ENCODE measurements at regions not wholly inside any gene's neighbourhood (a gene's known extent, or its start where the extent isn't known, plus 50 kb on each side); places are given as distances from the start of the nearest gene placed in this dataset.
A peak's percentile ranks its signal among the peaks of the same experiment; 100 is the strongest.

GRCh38 chr12:131220331-131220685, 266.6 kb downstream of the ADGRD1 start:
- H3K36me3 Mint-ChIP-seq = no peaks in the 10 kb centered on the region
- DNase-seq = no peak
- POLR2A ChIA-PET = no interaction called here

GRCh38 chr12:131221061-131221956, 267.6 kb downstream of the ADGRD1 start:
- Histone ChIP-seq H3K27me3 (ENCODE audit: control insufficient read depth in 2 of 2, insufficient read depth in 2 of 2, low read length in 2 of 2) (no peaks in the 10 kb centered on the region), H3K27ac (ENCODE audit: low read depth, low read length) (no peak overlapping the region), H3K4me1 (ENCODE audit: control insufficient read depth in 2 of 2, insufficient read depth in 2 of 2, low read length in 2 of 2) (no peaks in the 10 kb centered on the region), H3K36me3 (ENCODE audit: control insufficient read depth in 2 of 3, insufficient read depth in 3 of 3, low read length in 3 of 3) (no peaks in the 10 kb centered on the region), H3K4me3 (ENCODE audit: low read length) (no peak overlapping the region), H3K9me3 (ENCODE audit: control insufficient read depth in 2 of 3, low read length in 3 of 3) (no peaks in the 10 kb centered on the region)
- ChIA-PET POLR2A (no interaction called here), CTCF (no interaction called here)
- Mint-ChIP-seq H3K27me3 (peaks cover 4 to 33% (median 10%) of the 10 kb centered on the region in 5 donors), H3K4me1 (peaks cover 7 to 16% (median 9%) of the 10 kb centered on the region in 7 donors), H3K4me3 (peak overlapping the region in 2 of 10 donors; percentile 57 to 65), H3K9me3 (no peaks in the 10 kb centered on the region), H3K27ac (no peak overlapping the region), H3K36me3 (no peaks in the 10 kb centered on the region)
- intact Hi-C loops (cut with micrococcal nuclease) = no loop called here
- ATAC-seq = peak; percentile 17
- DNase-seq = no peak

More at GRCh38 chr12:131220331-131220685, 266.6 kb downstream of the ADGRD1 start:
- H3K27ac Mint-ChIP-seq = no peak overlapping the region
- no peak overlapping the region for H3K4me3 Mint-ChIP-seq
- ATAC-seq = no peak
- H3K27me3 Mint-ChIP-seq = peaks cover 4 to 33% (median 10%) of the 10 kb centered on the region in 5 donors
- Histone ChIP-seq H3K27ac (ENCODE audit: low read depth, low read length) (no peak overlapping the region), H3K36me3 (ENCODE audit: control insufficient read depth in 2 of 3, insufficient read depth in 3 of 3, low read length in 3 of 3) (no peaks in the 10 kb centered on the region), H3K27me3 (ENCODE audit: control insufficient read depth in 2 of 2, insufficient read depth in 2 of 2, low read length in 2 of 2) (no peaks in the 10 kb centered on the region), H3K4me3 (ENCODE audit: low read length) (no peak overlapping the region), H3K4me1 (ENCODE audit: control insufficient read depth in 2 of 2, insufficient read depth in 2 of 2, low read length in 2 of 2) (no peaks in the 10 kb centered on the region), H3K9me3 (ENCODE audit: control insufficient read depth in 2 of 3, low read length in 3 of 3) (no peaks in the 10 kb centered on the region)
- no peaks in the 10 kb centered on the region for H3K9me3 Mint-ChIP-seq
- H3K4me1 Mint-ChIP-seq = peaks cover 7 to 16% (median 9%) of the 10 kb centered on the region in 7 donors
- CTCF ChIA-PET = interaction anchor here (1.0 kb wide), 1 partner anchor 8 kb away, joined by 4 read pairs; no protein-coding TSS in a partner anchor
- intact Hi-C loops (cut with micrococcal nuclease) = no loop called here

DNA sequence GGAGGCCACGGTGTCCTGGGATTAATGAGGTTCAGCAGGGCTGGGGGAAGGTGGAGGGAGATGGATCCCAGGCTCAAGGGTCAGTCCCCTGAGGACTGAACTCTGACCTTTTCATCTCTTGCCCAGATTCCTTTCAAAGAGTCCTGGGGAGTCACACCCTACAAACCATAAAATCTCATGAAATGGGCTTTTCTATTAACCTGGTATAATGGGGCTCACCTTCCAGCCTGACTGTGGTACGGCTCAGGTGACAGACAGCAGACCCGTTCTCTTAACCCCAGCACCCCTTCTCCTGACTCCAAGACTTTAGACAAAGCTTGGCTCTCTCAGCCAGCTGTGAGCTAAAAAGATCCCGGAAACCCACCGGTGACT, 268.2 kb downstream of the ADGRD1 start:
- ATAC-seq = no peak

DNA sequence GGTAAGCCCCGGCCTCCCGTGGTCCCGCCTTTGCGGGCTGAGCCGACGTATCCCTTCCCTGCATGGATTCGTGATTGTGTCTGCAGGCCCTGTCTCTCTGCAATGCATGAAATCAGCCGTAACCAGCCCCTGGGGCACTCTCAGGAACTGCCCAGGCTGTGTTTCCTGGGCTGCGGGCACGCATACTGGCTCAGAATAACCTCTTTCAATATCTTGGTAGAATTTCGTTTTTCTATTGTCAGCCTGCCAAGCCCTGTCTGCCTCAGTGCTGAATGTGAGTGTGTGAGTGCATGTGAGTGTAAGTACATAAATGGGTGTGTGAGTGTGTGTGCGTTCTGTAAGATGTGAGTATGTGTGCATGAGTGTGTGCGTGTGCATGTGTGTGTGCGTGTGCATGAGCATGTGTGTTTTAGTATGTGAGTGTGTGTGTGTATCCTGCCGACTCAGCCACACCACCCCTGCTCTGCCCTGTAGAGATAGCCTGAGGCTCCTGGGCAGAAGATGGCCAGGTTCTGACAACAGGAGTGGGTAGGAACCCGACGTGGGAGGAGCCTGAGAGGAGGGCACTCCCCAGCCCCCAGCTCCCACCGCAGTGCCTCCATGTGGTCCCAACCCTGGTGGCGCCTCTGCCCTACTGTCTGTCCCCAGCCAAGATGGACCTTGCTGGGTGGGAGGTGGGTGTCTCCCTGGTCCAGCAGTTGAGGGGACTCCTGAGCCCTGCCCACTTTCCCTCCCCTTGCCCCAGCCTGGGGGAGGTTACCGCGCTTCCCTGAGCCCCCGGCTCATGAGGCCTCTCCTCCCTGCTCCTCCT, 268.8 kb downstream of the ADGRD1 start:
- no peaks in the 10 kb centered on the region for H3K27me3 ChIP-seq (ENCODE audit: control insufficient read depth in 2 of 2, insufficient read depth in 2 of 2, low read length in 2 of 2)
- Mint-ChIP-seq H3K4me1 (peaks cover 7 to 11% (median 9%) of the 10 kb centered on the region in 7 donors), H3K27me3 (peaks cover 2 to 27% (median 4%) of the 10 kb centered on the region in 5 donors), H3K27ac (no peak overlapping the region), H3K9me3 (no peaks in the 10 kb centered on the region), H3K36me3 (no peaks in the 10 kb centered on the region), H3K4me3 (peak overlapping the region; percentile 6 to 73 (median 66))
- ChIA-PET POLR2A (no interaction called here), CTCF (no interaction called here)
- no peaks in the 10 kb centered on the region for H3K36me3 ChIP-seq (ENCODE audit: control insufficient read depth in 2 of 3, insufficient read depth in 3 of 3, low read length in 3 of 3)
- ATAC-seq (peak; percentile 22), DNase-seq (peak in 2 of 9 donors; percentile 10 to 11)
- intact Hi-C loops (cut with micrococcal nuclease) = no loop called here
- no peaks in the 10 kb centered on the region for H3K4me1 ChIP-seq (ENCODE audit: control insufficient read depth in 2 of 2, insufficient read depth in 2 of 2, low read length in 2 of 2)
- no peak overlapping the region for H3K4me3 ChIP-seq (ENCODE audit: low read length)
- no peak overlapping the region for H3K27ac ChIP-seq (ENCODE audit: low read depth, low read length)
- H3K9me3 ChIP-seq (ENCODE audit: control insufficient read depth in 2 of 3, low read length in 3 of 3) = no peaks in the 10 kb centered on the region

More for the DNA sequence above, 268.2 kb downstream of the ADGRD1 start:
- H3K27ac ChIP-seq (ENCODE audit: low read depth, low read length) = no peak overlapping the region
- no peak overlapping the region for H3K4me3 ChIP-seq (ENCODE audit: low read length)
- no peaks in the 10 kb centered on the region for H3K36me3 ChIP-seq (ENCODE audit: control insufficient read depth in 2 of 3, insufficient read depth in 3 of 3, low read length in 3 of 3)
- ChIA-PET CTCF (no interaction called here), POLR2A (no interaction called here)
- H3K27me3 ChIP-seq (ENCODE audit: control insufficient read depth in 2 of 2, insufficient read depth in 2 of 2, low read length in 2 of 2) = no peaks in the 10 kb centered on the region
- Mint-ChIP-seq H3K4me3 (peak overlapping the region in 9 of 10 donors; percentile 11 to 73 (median 66)), H3K9me3 (no peaks in the 10 kb centered on the region), H3K27ac (no peak overlapping the region), H3K27me3 (peaks cover 4 to 33% (median 8%) of the 10 kb centered on the region in 5 donors), H3K36me3 (no peaks in the 10 kb centered on the region), H3K4me1 (peaks cover 7 to 15% (median 9%) of the 10 kb centered on the region in 7 donors)
- H3K4me1 ChIP-seq (ENCODE audit: control insufficient read depth in 2 of 2, insufficient read depth in 2 of 2, low read length in 2 of 2) = no peaks in the 10 kb centered on the region
- H3K9me3 ChIP-seq (ENCODE audit: control insufficient read depth in 2 of 3, low read length in 3 of 3) = no peaks in the 10 kb centered on the region
- DNase-seq = no peak
- intact Hi-C loops (cut with micrococcal nuclease) = no loop called here

- no peaks in the 10 kb centered on the region for H3K36me3 ChIP-seq (ENCODE audit: control insufficient read depth in 2 of 3, insufficient read depth in 3 of 3, low read length in 3 of 3)
- no peaks in the 10 kb centered on the region for H3K9me3 ChIP-seq (ENCODE audit: control insufficient read depth in 2 of 3, low read length in 3 of 3)
- no peaks in the 10 kb centered on the region for H3K9me3 Mint-ChIP-seq
- POLR2A ChIA-PET = no interaction called here
- H3K4me3 Mint-ChIP-seq = peak overlapping the region in 1 of 10 donors; percentile 9
- H3K27me3 ChIP-seq (ENCODE audit: control insufficient read depth in 2 of 2, insufficient read depth in 2 of 2, low read length in 2 of 2) = no peaks in the 10 kb centered on the region
- CTCF ChIA-PET = no interaction called here
- ATAC-seq (no peak), DNase-seq (no peak)
- H3K36me3 Mint-ChIP-seq = no peaks in the 10 kb centered on the region
- intact Hi-C loops (cut with micrococcal nuclease) = no loop called here
- H3K4me1 Mint-ChIP-seq = peaks cover 7 to 9% (median 9%) of the 10 kb centered on the region in 7 donors
- H3K4me3 ChIP-seq (ENCODE audit: low read length) = no peak overlapping the region
- H3K27ac Mint-ChIP-seq = no peak overlapping the region
- H3K27me3 Mint-ChIP-seq = peaks cover 0 to 19% (median 2%) of the 10 kb centered on the region in 5 donors
- no peak overlapping the region for H3K27ac ChIP-seq (ENCODE audit: low read depth, low read length)
- no peaks in the 10 kb centered on the region for H3K4me1 ChIP-seq (ENCODE audit: control insufficient read depth in 2 of 2, insufficient read depth in 2 of 2, low read length in 2 of 2)
Observed at GRCh38 chr12:131223171-131223761, 269.6 kb downstream of the ADGRD1 start.

GRCh38 chr12:131223791-131224225, 270.1 kb downstream of the ADGRD1 start:
- Histone ChIP-seq H3K9me3 (ENCODE audit: control insufficient read depth in 2 of 3, low read length in 3 of 3) (no peaks in the 10 kb centered on the region), H3K27ac (ENCODE audit: low read depth, low read length) (no peak overlapping the region), H3K4me3 (ENCODE audit: low read length) (no peak overlapping the region), H3K27me3 (ENCODE audit: control insufficient read depth in 2 of 2, insufficient read depth in 2 of 2, low read length in 2 of 2) (no peaks in the 10 kb centered on the region), H3K36me3 (ENCODE audit: control insufficient read depth in 2 of 3, insufficient read depth in 3 of 3, low read length in 3 of 3) (no peaks in the 10 kb centered on the region), H3K4me1 (ENCODE audit: control insufficient read depth in 2 of 2, insufficient read depth in 2 of 2, low read length in 2 of 2) (no peaks in the 10 kb centered on the region)
- Mint-ChIP-seq H3K27me3 (peaks cover 0 to 17% (median 1%) of the 10 kb centered on the region in 5 donors), H3K4me3 (peak overlapping the region in 2 of 10 donors; percentile 9 to 19), H3K4me1 (peaks cover 7 to 9% (median 9%) of the 10 kb centered on the region in 7 donors), H3K27ac (no peak overlapping the region), H3K9me3 (no peaks in the 10 kb centered on the region), H3K36me3 (no peaks in the 10 kb centered on the region)
- ChIA-PET CTCF (no interaction called here), POLR2A (no interaction called here)
- DNase-seq (no peak), ATAC-seq (no peak)
- intact Hi-C loops (cut with micrococcal nuclease) = no loop called here

Measured in naive thymus-derived CD4-positive, alpha-beta T cell (primary cell).